GM11168 (cell line): ENCODE measurements at regions not wholly inside any gene's neighbourhood (a gene's known extent, or its start where the extent isn't known, plus 50 kb on each side); places are given as distances from the start of the nearest gene placed in this dataset.

ENCODE experiments used
- in situ Hi-C: fragments of 300-500 bp; cut with MboI; formaldehyde crosslinking; loops from one replicate; pipeline ENCODE4 v1.12.0; 2022; ENCODE audit warnings: low sequenced_read_pairs; ENCODE audit not compliant: unreplicated experiment

DNA sequence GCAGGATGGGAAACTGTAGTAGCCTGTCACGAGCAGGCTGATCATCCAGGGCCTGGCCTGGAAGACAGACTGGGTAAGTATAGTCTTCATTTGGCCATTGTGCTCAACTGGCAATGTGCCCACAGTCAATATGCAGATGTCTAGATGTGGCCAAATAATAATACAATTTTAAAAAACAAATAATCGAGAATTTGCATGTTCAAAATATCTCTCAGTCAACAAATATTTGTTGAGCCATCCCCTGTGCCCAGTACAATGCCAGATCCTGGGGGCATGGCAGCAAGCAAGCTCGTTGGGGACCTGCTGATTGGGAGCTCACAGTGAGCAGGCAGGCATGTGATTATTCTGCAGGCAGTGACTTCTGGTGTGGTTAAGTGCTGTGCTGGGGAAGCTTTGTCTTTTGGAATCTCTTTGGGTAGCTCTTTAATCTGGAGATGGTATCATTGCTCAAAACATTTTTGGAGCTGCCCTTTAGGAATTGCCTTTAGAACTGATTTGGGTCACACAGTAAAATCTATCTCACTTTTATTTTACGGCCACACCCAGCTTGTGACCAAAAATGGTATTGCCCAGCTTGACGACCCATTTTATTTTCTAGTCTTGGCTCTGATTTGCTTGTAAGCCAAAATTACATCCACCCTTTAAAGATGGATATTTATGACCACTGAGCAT lies 92.2 kb downstream of the PLCE1 start:
- in situ Hi-C loops, result no loop called here

DNA sequence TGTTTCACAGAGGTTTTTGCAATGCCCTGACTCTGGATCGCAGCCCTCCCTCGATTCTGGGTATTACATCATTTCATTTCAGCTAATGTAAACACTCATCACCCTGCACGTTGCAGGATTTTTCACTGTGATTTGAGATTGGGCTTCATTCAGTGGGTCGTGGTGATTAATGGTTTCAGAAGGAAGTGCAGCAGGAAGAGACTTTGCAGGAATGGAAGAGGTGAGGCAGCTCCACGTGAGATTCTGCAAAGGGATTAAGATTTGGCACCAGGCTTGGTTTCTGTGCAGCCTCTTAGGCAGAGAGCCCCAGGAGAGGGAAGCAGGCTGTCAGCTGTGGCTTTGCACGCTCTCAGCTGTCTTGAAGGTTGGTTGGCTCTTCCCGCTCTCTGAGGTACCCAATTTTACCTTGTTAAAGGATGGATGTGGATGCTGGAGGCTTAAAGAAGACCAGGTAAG lies 95.2 kb downstream of the PLCE1 start:
- in situ Hi-C loops, result no loop called here

DNA sequence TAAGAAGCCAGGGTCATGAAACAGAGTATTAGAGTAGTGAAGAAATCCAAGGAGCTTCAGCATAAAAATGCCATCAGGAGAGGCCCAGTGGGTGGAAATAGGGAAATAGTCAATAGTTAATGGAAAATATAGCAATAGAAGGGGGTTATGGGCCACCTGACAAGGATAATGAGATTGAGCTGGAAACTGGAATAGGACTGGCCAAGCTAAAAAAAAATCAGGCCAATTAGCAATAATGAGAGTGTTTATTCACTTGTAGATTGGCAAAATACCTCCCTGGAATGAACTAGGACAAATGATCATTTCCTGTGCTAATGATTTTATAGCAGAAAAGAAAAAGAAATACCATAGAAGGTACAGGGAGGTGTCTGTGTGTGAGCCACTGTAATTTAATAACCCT lies 97.9 kb downstream of the PLCE1 start:
- in situ Hi-C loops, result no loop called here

DNA sequence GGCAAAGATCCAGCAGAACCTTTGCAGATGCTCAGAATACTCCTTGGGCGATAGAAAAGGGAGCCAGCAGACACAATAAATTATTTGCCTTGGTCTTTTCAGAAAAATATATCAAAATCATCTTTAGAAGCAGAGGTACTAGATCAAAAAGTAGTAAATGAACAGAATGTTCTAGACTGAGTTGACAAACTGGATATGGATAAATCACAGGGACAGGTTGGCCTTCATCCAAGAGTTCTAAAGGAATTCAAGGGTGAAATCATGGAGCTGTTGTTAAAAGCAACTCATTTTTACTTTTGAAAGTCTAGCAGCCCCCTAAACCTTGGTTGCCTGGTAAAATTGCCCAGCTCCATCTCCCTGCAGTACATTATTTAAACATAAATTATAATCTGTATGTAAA lies 99.1 kb downstream of the PLCE1 start:
- in situ Hi-C loops, result no loop called here

DNA sequence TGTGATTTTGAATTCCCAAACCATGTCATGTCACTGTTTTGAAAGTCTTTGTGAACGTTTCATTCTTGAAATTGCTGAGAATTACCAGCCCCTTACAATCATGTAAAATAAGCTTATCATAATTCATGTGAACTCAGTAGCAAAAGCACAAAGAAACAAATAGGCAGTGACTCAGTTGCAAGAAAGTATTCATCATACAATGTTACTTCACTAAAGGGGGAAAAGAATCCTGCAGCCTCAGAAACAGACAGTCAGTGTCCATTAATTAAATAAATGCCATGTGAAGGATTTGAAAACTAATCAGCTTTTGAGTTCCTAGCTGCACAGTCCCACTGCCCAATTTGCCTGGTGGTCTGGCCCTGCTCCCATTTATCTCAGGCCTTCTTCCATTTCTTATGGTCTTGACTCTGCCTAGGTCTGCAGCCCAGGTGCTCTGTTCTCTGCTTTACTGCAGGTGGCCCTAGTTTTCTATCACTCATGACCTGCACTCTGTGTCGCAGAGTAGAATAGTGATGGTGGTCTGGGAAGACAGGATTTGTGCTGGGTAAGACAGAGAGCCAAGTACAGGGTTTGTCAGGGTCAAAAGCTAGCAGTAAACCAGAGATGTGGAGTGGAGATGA lies 99.7 kb downstream of the PLCE1 start:
- in situ Hi-C loops, result no loop called here

DNA sequence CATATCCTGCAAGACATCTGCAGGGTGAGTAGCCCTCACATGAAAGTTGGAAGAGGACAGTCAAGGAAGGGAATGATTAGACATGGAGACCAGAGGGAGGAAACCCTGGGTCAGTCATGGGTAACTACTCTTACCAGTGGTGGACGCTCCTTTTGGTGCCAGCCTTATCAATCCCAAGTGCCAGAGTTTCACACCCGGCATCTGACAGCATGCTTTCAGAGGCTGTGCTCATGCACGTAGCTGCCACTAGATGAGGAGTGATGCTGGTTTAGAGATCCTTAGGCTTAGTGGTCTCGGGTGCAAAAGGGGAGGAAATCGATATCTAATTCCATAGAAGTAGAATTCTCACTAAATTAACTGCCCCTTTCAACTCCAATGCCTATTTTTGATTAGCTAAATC lies 100.8 kb downstream of the PLCE1 start:
- in situ Hi-C loops, result no loop called here

DNA sequence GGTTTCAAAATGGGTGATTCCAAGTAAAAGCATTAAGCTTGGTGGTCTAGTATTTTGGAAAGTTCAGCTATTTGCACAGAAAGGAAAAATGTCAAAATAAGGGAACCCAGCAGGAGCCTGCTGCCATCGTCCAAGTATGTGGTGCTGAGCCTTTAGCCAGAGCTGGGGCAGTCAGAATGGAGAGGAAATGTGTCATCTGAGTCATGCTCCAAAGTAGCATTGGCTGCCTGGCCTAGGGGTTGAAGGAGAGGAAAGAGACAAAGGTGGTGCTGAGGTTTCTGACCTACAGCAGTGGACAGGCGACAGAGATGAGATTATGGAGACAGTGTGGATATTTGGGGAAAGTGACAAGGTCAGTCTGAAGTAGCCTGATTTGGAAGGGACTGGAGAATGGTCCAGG lies 103.9 kb downstream of the PLCE1 start:
- in situ Hi-C loops, result no loop called here

DNA sequence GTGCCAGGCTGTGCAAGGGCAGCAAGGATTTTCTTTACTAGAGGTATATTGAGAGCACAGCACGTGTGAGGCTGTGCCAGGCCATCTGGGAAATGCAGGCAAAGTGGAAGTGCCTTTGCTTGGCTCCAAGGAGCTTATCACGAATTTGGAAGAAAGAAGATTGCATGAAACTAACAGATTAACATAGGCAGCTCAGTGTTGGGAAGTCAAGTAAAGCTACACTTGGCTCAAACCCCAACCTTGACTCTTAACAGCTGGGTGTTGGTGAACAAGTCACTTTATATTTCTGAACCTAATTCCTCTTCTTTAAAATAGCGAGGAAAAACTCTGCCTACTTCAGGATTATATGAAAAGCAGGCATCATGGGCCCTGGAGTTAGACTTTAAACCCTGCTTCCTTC lies 105.2 kb downstream of the PLCE1 start:
- in situ Hi-C loops, result no loop called here

DNA sequence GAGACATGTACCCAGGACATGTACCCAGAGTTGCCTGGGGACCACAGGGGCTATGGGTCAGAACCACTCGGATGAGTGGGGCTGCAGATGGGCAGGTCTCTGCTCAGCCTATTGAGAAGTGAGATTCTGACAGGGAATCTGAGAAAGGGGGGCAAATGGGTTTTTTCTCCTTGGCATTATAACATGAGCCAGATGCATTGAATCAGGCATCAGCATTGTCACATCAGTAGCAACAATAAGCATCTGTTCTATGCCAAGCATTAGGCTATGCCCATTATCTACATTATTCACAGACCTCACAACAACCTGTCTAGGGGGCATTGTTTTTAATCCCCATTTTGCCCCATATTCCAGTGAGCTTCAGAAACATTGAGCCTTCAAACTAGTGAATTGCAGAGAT lies 108.2 kb downstream of the PLCE1 start:
- in situ Hi-C loops, result no loop called here

DNA sequence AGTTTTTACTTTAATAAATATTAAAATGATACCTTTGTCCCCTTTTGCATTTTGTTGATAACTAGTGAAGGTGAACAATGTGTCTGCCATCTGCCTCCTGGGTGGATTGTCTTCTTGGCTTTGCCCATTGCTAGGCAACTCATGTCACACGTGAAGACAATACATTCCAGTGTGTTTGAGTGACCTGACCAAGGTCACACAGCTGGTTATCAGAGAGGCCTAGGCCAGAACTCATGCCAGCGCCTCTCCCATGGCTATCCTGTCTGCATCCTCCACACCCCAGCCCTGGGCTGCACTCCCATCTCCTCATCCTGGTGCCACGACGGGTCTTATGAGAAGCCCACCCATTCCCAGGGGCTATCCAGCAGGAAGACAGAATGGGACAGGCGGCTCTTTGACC lies 108.7 kb downstream of the PLCE1 start:
- in situ Hi-C loops, result no loop called here

DNA sequence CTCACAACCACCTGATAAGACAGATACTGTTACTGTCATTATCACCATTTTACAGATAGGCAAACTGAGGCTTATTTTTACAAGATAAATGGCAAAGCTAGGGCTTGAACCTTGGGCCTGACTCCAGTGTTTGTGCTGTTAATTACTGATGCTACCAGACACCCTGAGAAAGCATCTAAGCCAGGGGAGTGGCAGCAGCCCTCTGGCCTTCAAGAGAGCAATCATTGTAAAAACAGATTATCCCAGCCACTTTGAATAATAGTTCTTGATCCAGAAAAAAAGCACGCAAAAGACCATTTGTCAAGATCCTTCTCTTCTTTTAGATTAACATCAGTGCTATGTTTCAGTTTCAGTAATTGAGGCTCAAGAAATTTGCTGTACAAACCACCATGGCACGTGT lies 109.5 kb downstream of the PLCE1 start:
- in situ Hi-C loops, result no loop called here

DNA sequence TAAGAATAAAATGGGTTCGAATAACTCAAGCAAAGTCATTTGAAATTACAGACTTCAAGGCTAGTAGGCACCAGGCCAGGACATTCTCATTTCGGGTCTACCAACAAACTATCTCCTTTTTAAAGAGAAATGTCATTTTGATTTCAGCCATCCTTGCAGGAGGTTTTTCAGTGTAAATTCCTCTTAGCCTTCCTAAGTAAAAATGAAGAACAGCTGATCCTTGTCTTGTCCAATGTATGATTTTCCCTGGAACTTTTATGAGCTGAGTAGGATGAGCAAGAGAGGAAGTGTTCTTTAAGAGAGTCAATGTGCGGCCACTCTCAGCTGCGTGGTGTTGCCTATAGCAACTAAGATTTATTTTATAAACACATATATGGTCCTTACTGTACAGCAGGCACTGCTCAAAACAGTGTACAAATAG lies 110.1 kb downstream of the PLCE1 start:
- in situ Hi-C loops, result no loop called here

DNA sequence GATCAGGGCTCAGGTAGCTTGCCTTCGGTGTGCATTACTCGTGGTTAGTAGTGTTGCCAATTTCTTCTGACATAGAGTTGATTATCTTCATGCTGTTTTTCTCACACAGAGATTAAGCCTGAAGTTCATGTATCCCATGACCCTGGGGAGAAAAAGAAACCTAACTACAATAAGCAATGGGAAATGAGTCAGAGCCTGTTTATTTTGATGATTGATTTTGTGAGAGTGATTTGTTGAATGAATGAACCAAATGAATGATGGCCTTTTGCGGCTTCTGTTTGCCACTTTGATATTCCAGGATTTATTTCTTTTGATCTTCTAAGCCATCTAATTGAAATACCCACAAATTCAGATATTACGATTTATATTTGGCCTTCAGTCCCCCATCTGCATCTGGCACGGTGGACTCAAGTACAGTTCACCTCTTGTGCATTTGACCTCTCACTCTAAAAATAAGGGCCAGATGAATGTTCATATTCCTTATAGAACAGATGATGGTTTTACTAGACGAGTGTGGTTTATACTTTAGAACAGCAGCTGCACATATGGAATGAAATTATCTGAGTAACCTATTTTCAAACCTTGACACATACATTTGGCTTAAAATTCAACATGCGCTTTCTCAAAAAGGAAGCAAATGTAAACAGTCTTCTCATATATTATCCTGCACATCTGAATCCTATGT lies 110.7 kb downstream of the PLCE1 start:
- in situ Hi-C loops, result no loop called here

DNA sequence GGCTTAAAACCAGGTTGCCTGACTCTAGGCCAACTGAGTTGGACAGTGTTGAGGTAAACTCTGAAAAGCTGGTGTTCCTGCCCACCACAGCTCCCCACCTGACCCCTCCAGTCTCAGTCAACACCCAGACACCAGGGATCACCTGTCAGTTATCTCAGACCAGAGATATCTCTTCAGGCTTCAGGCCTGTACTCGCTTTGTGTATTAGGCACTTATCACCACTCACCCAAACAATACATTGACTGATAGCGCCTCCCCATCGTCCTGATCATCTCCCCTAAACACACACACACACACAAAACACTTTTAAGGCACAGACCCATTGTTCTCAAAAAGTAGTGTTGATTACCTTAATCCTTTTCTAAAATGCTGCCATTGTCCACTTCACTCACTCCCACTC lies 111.5 kb downstream of the PLCE1 start:
- in situ Hi-C loops, result no loop called here

DNA sequence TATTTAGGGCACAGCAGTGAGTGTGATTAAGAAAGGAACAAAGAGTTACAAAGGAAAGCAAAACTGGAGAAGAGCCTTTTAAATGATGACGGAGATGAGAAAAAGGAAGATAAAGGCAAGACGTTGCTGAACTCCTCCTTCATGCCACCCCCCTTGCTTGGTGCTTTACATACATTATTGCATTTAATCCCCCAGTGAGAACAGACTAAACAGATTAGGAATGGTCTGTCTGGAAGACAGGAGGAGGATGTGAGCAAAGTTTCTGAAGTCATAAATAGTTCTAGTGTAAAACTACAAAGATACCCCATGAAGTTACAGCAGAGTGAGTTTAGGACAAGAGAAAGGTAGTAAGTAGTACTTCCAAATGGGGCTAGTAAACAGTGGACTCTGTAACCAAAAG lies 113.5 kb downstream of the PLCE1 start:
- in situ Hi-C loops, result no loop called here

DNA sequence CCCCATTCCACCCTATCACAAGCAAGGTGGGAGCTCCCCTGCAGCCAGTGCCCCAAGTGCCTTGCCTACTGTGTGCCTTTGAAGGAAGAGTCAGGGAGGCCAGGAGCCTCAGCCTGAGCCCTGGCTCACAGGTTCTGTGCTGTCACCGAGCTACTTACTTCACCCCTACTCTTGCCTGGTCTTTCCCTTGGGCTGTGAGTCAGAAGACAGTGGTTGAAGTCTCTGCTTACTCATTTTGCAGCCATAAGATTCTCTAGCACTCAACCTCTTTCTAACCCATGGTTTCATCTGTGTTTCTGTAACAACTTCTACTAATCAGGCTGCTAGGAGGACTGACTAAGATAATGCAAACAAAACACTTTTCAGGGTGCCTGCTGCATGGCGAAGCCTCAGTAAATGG lies 114.5 kb downstream of the PLCE1 start:
- in situ Hi-C loops, result no loop called here

DNA sequence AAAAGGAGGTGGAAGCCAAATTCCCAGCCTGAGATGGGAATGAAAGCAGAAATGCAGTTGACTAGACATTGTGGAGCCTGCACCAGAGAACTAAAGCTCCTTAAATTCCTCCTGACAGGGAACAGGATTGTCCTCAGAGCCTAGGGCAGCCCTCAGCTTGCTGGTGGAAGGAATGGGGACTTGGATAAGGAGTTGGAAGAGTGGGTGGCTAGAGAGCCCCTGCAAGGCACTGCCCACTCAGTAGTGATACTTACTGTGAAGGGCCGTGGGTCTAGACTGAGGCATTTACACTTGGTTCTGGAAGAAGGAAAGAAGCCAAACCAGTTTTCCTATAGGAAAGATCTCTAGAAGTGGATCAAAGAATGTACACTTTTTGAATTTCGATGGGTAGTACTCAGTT lies 117.6 kb downstream of the PLCE1 start:
- in situ Hi-C loops, result no loop called here

DNA sequence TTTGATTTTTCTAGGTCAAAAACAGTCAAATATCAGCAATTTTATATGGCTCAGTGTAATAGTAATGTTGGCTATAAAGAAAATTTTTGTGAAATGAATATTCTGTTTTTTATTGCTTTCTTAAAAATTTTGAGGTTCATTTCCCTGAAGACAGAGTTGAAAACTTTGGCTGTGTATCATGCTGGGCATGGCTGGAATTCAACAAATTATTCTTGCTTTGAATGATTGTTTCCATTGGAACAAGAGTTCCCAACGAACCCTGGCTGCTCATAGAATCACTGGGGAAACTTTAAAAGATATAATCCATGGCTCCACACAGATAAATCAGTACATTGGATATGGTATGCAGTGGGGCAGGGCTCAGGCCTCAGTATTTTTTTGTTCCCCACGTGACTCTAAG lies 118.6 kb downstream of the PLCE1 start:
- in situ Hi-C loops, result no loop called here

DNA sequence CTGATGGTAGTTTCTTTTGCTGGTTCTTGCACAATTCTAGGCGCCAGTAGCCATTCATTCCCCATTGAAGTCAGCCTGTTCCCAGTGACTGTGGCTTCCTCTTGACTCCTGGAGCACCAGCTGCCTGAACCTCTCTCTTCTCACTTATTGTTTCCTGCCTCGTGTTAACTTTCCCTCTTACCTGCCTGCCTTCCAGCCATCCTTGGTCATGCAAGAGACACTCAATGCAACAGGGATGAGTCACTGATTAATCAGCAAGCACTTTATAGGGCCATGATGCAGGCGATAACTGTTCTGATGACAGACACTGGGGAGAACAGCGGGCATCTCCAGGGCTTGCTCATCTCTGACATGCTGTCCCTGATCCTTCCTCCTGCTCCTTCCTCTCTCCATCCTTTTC lies 122.0 kb downstream of the PLCE1 start:
- in situ Hi-C loops, result no loop called here

DNA sequence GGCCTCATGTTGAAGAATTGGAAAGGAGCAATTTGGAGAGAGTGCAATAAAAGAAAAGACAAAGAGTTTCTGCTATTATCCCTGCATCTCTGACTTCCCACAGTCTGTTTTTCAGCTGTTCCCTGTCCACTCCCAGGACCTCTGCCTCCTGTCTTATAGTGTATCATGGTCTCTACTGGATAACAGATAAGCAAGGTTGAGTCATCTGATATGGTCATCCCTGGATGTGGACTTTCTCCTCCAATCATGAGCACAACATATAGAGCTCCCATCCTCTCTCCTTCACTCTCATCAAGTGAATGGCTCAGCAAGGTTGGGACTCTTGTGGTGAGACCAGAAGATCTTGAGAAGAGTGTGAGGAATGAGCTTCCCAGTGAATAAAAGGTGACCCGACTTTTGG lies 123.1 kb downstream of the PLCE1 start:
- in situ Hi-C loops, result no loop called here

DNA sequence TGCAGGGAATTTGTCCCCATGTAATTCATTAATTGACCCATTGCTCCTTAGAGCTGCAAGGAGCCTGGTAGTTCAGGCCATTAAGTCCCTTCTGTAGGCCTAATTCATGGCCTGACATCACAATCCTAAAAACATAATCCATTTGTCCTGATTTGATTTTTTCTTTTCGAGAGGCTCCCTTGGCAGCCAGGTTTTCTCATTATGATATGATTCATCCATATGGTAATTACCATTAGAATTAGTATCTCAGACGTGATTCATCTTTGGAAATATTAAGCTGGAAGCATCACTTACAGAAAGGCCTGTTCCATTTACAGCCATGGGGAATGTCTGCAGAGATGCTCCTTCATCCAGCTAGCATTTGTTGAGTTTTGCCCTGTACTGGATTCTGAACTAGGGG lies 128.5 kb downstream of the PLCE1 start:
- in situ Hi-C loops, result no loop called here
